HG02973 (cell line): ENCODE measurements at regions not wholly inside any gene's neighbourhood (a gene's known extent, or its start where the extent isn't known, plus 50 kb on each side); places are given as distances from the start of the nearest gene placed in this dataset.

Source experiments
- ATAC-seq: cut with Tn5 transposase; IDR thresholded peaks from one replicate; pipeline ENCODE4 v1.9.1; 2021; ENCODE audit warnings: moderate library complexity; ENCODE audit not compliant: unreplicated experiment

DNA sequence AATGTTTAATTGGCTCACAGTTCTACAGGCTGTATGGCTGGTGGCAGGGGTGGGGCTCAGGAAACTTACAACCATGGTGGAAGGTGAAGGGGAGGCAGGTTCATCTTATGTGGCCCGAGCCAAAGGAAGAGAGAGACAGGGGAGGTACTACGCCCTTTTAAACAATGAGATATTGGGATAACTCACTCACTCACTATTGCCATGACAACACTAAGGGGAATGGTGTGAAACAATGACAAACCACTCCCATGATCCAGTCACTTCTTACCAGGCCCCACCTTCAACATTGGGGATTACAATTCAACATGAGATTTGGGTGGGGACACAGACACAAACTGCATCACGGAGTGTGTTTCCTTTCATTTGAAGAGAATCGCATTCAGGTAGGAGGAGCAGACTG lies 220.9 kb downstream of the GADD45G start:
- ATAC-seq = no peak

DNA sequence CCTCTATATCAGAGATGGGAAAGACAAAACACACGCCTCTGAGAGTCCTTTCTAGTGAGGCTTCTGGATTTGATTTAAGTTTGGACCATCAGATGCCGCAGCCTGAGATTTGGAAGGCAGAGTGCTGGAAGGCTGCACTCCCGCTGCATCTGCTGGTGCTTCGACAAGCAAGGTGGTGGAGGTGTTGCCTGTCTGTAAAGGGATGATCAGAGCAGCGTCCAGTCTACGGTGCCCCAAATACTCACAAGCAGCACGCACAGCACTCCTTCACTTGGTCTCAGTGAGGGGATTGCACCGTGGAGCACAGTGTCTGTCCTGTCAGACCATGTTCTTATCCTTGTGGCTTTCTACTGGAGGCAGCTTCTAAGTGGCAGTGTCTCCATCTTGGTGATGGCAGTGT lies 221.4 kb downstream of the GADD45G start:
- ATAC-seq = no peak

- ATAC-seq = no peak
Measured at GRCh38 chr9:89829346-89829745, 224.5 kb downstream of the GADD45G start.

GRCh38 chr9:89835666-89836065 lies 230.9 kb downstream of the GADD45G start:
- no peak for ATAC-seq

- ATAC-seq = no peak
Measured at GRCh38 chr9:89837162-89837933, 232.5 kb downstream of the GADD45G start.

DNA sequence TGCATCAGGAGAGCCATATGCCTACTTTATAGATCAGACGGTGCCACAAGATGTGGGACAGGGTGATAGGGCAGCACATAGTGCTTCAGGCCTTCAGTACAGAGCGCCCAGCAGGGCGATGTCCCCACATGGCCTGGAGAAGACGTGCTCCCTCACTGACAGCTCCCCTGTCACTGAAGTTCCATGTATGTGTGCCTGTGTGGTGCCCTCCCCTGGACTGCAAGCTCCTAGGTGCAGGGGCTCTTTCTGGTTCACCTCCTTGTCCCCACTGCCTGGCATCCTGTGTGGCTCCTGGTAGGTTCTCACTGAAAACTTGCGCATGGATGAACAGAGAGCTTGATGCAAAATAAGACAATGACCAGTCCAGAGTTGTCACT lies 233.1 kb downstream of the GADD45G start:
- ATAC-seq = no peak

DNA sequence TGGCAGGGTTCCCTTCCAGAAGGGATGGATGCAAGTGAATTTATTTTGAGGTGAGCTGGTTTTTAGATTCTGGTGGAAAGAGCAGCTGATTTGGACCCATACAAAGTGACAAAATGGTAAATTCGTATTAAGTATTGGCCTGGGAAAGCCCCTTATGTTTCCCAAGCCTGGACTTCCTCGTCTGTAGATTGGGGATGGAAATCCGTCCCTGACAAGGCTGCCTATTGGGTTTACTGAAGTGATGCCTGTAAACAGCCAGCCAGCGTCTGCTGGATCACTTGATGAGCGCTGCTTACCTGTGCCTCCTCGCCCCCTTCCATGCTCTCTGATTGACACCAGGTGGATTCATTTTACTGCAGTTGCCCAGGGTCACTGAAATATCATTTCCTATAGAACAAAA lies 233.8 kb downstream of the GADD45G start:
- no peak for ATAC-seq

DNA sequence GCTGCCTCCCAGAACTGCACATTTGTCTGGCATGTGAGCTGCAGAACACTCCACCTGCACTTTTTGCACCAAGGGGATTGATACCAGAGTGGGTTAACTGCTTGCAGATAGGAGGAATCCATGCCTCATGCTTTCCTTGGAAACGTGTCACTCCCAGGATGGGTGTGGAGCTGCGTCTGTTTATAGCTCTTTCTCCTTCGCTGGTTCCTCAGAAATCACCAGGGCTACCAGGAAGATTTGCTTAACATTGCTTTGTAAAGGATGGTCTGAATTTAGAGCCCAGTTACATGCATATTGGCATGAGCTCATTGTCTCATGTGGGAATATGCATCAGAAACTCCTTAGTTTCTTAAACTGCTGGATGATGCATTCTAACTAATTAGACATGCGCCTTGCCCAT lies 234.6 kb downstream of the GADD45G start:
- ATAC-seq = no peak

- no peak for ATAC-seq
Measured at GRCh38 chr9:89839952-89840351, 235.1 kb downstream of the GADD45G start.

DNA sequence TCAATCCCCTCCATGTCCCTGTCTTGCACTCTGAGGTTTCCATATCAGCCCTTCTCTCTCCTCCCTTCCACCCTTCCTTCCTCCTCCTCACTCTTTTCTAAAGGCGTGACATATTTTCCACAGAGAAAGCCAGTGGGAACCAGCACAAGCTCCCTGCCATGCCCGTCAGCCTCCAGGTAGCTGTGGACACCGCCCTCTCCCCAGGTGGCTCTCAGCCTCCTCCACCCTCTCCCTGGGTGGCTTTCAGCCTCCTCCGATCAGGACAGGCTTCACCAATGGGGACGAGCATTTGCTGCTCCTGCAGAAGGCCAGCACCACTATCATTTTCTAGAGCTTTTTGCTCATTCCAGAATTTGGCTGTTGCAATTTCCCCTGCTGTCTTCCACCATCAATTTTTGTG lies 236.6 kb downstream of the GADD45G start:
- no peak for ATAC-seq

GRCh38 chr9:89842267-89842768 lies 237.5 kb downstream of the GADD45G start:
- ATAC-seq = no peak

- no peak for ATAC-seq
Measured at GRCh38 chr9:89843074-89843473, 238.3 kb downstream of the GADD45G start.

- ATAC-seq = no peak
Measured at GRCh38 chr9:89843591-89843990, 238.8 kb downstream of the GADD45G start.

DNA sequence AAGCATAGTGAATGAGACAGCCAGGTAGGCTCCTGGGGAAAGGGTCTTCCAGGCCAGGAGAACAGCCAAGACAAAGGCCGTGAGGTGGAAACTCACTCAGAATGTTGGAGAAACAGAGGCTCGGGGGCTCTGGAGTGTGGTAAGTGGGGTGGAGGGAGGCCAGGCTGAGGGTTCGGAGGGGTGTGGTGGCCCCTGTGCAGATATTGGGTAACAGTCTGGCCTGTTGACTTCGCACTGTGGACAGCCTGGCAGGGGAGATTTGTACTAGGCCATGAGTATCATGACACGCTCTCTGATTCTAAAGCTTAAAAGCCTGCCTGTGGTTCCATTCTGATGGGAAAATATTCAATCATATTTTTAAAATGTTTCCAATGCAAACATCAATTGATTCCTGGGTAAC lies 239.3 kb downstream of the GADD45G start:
- no peak for ATAC-seq

DNA sequence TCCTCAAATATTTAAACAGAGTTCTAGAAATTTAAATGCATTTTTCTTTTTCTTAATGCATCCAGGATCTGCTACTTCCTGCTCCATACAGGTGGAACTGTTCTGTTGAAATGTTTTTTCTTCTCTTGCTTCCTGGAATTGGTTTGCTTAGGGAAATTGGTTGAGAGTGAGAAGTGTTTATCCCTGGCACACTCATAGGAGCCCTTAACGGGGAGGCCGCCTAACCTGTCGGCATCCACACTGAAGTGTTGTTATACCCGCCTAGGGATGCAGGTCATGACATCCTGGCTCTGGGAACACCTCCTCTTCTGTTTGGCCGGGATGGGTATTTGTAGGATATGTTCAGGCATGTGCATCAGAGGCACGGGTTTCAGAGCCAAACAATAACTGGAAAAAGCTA lies 239.7 kb downstream of the GADD45G start:
- ATAC-seq = no peak

DNA sequence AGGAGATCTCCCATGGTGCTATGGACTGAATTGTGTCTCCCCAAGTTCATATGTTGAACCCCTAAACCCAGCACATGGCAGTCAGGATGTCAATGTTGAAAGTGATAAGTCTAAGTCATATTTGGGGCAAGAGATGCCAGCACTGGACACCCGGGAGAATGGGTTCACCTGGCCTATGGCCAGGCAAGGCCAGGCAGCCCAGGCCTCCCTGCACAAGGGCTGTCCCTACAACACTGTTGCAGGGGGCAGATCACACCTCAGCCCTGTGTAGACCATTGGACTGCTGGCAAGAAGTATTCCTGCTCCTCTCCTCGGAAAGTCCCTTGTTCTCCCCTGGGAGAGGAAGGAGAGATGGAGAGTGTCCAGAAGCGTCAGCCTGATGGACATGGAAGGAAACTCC lies 240.5 kb downstream of the GADD45G start:
- ATAC-seq = no peak

DNA sequence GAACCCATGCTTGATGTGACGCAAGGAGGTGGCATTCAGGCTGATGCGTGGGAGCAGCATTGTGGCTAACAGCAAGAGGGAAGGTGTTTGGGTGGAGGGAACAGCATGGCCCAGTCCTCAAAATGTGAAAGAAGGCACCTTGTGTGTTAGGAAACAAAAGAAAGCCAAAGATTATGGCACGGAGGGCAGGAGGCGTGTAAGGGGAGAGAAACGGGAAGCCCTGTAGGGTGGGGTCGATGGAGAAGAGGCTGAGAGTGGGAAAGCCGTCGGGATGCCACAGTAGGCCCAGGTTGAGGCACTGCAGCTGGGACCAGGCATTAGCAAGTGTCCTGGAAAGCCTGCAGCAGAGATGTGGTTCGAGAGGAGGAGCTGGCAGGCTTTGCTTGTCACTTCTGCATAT lies 241.1 kb downstream of the GADD45G start:
- no peak for ATAC-seq

GRCh38 chr9:89848060-89849040 lies 243.5 kb downstream of the GADD45G start:
- no peak for ATAC-seq

DNA sequence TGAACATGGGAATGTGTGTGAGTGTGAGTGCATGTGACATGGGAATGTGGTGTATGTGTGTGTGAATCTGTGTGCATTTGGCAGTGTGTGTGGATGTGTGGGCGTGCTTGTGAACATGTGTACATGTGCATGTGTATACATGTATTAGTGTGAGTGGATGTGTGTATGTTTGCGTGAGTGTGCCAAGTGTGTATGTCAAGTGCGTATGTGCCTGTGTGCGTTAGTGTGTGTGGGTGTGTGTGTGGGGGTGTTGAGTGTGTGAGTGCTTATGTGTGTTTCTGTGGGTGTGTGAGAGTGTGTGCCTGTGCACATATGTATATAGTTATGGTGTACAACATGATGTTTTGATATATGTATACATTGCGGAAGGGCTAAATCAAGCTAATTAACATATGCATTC lies 244.3 kb downstream of the GADD45G start:
- no peak for ATAC-seq

DNA sequence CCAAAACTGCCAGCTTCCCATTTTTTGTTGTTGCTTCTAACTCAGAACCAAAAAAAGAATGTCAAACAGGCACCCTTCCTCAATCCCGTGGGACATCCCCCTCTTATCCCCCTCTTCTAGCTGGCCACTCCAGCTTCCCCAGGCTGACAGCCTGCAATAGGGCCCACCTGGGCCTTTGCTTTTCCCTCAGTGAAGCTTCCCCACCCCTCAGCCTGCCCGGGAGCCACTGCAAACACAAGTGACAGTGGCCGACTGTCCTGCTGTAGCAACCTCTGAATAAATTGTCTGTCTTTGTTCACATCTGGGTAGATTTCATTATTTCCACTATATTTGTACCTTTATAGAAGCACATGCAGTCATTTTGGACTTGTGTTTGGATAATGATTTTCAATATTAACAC lies 245.3 kb downstream of the GADD45G start:
- ATAC-seq = no peak

DNA sequence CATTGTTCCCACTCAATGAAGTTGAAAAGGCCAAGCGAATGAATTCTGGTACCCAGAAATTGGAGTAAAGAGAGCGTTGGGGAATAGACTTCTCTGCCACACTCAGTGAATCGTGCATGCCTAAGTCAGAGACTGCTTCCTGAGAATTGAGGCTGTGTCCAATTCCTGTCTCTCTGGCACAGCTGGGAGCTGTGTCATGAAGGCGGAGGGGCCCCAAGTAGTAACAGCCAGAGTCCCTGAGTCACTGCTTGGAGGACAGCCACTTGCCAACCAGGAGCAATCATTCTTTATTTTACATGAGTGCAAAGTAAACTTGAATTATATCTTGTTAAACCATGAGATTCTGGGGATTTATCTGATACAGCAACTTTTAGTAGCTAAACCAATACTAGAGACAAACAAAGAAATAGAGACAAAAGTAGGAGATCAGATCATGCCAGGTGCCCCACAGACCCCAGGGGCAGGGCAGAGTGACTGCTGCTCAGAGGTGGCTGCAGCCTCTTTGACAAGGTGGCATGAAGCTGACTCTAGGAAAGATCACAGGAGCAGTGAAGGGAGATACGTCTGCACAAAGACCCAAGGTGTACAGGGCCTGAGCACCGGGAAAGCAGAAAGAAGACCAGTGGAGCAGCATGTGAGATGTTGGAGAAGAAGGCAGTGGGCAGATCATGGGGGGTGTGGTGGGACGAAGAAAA lies 246.0 kb downstream of the GADD45G start:
- no peak for ATAC-seq
